Keratinocyte (primary cell): ENCODE measurements at regions not wholly inside any gene's neighbourhood (a gene's known extent, or its start where the extent isn't known, plus 50 kb on each side); places are given as distances from the start of the nearest gene placed in this dataset.

Experiments used
- CTCF ChIP-seq, 3 experiments: IDR thresholded peaks in 1 of 3; conservative IDR thresholded peaks in 1 of 3; optimal IDR thresholded peaks in 1 of 3; 2 replicates in 2 of 3; 3 replicates in 1 of 3; pipeline versions ENCODE3 to v1.5.1; 2011; ENCODE audit warnings: low read length in 3 of 3, mild to moderate bottlenecking in 3 of 3, moderate library complexity in 2 of 3, control low read depth in 1 of 3, inconsistent platforms in 1 of 3; ENCODE audit not compliant: insufficient read depth in 2 of 3; ENCODE audit errors: extremely low read depth in 1 of 3
- EZH2 ChIP-seq: IDR thresholded peaks from one replicate; pipeline ENCODE4 v1.6.1; 2012; ENCODE audit warnings: inconsistent platforms, mild to moderate bottlenecking, low read length, moderate library complexity

- TF ChIP-seq CTCF (optimal IDR thresholded peaks at IDR 0.05 in 1 of 3, IDR thresholded peaks at IDR 0.05 in 1 of 3, conservative IDR thresholded peaks at IDR 0.05 in 1 of 3; ENCODE audit: extremely low read depth in 1 of 3, insufficient read depth in 2 of 3, low read length in 3 of 3), result no peak
- no peak for TF ChIP-seq EZH2
Measured at GRCh38 chr5:3357291-3357690, 238.3 kb upstream of the IRX1 start.
